T-helper 1 cell treated with Interleukin-12 subunit alpha and Interleukin-12 subunit beta and Interleukin-4 antibody, amounts not matched to agents 30 μg/mL and 1 μg/mL, for 36 hours (primary cell): ENCODE measurements at regions not wholly inside any gene's neighbourhood (a gene's known extent, or its start where the extent isn't known, plus 50 kb on each side); places are given as distances from the start of the nearest gene placed in this dataset.

ENCODE experiments used
- H3K27ac Mint-ChIP-seq: one replicate; pipeline ENCODE4 v1.8.0; 2021; ENCODE audit warnings: mild to moderate bottlenecking, mixed read lengths
- H3K27me3 Mint-ChIP-seq: one replicate; pipeline ENCODE4 v1.8.0; 2021; ENCODE audit warnings: low read depth, mixed read lengths
- H3K36me3 Mint-ChIP-seq: one replicate; pipeline ENCODE4 v1.8.0; 2021; ENCODE audit warnings: low read depth, mixed read lengths
- H3K4me1 Mint-ChIP-seq: one replicate; pipeline ENCODE4 v1.8.0; 2021; ENCODE audit warnings: low read depth, mixed read lengths
- H3K4me3 Mint-ChIP-seq: one replicate; pipeline ENCODE4 v1.8.0; 2021; ENCODE audit warnings: mild to moderate bottlenecking, moderate library complexity, mixed read lengths
- H3K9me3 Mint-ChIP-seq: one replicate; pipeline ENCODE4 v1.8.0; 2021; ENCODE audit warnings: mixed read lengths

GRCh38 chr12:93022603-93023340 is 93.7 kb upstream of the EEA1 start:
- Mint-ChIP-seq H3K36me3 (no peaks in the 10 kb centered on the region), H3K27me3 (peaks cover 5% of the 10 kb centered on the region), H3K9me3 (no peaks in the 10 kb centered on the region), H3K4me3 (no peak overlapping the region), H3K27ac (no peak overlapping the region), H3K4me1 (no peaks in the 10 kb centered on the region)

- H3K27ac Mint-ChIP-seq = no peak overlapping the region
- no peak overlapping the region for H3K4me3 Mint-ChIP-seq
- no peaks in the 10 kb centered on the region for H3K9me3 Mint-ChIP-seq
- H3K4me1 Mint-ChIP-seq = no peaks in the 10 kb centered on the region
- no peaks in the 10 kb centered on the region for H3K36me3 Mint-ChIP-seq
- H3K27me3 Mint-ChIP-seq = peaks cover 5% of the 10 kb centered on the region
These were observed 96.3 kb upstream of the EEA1 start for GRCh38 chr12:93025145-93026103.

GRCh38 chr12:93027041-93027440 is 97.9 kb upstream of the EEA1 start:
- no peaks in the 10 kb centered on the region for H3K9me3 Mint-ChIP-seq
- no peak overlapping the region for H3K27ac Mint-ChIP-seq
- H3K36me3 Mint-ChIP-seq = no peaks in the 10 kb centered on the region
- H3K27me3 Mint-ChIP-seq = peaks cover 5% of the 10 kb centered on the region
- no peaks in the 10 kb centered on the region for H3K4me1 Mint-ChIP-seq
- no peak overlapping the region for H3K4me3 Mint-ChIP-seq

GRCh38 chr12:93029091-93029490 is 100.0 kb upstream of the EEA1 start:
- Mint-ChIP-seq H3K9me3 (no peaks in the 10 kb centered on the region), H3K27ac (no peak overlapping the region), H3K36me3 (no peaks in the 10 kb centered on the region), H3K4me3 (no peak overlapping the region), H3K27me3 (peaks cover 5% of the 10 kb centered on the region), H3K4me1 (no peaks in the 10 kb centered on the region)

- no peaks in the 10 kb centered on the region for H3K9me3 Mint-ChIP-seq
- no peaks in the 10 kb centered on the region for H3K4me1 Mint-ChIP-seq
- H3K27me3 Mint-ChIP-seq = peaks cover 5% of the 10 kb centered on the region
- H3K36me3 Mint-ChIP-seq = no peaks in the 10 kb centered on the region
- H3K27ac Mint-ChIP-seq = no peak overlapping the region
- no peak overlapping the region for H3K4me3 Mint-ChIP-seq
These were observed 101.9 kb upstream of the EEA1 start for GRCh38 chr12:93031028-93031427.

GRCh38 chr12:93032758-93033157 is 103.7 kb upstream of the EEA1 start:
- no peaks in the 10 kb centered on the region for H3K36me3 Mint-ChIP-seq
- no peak overlapping the region for H3K27ac Mint-ChIP-seq
- H3K9me3 Mint-ChIP-seq = no peaks in the 10 kb centered on the region
- H3K4me3 Mint-ChIP-seq = no peak overlapping the region
- no peaks in the 10 kb centered on the region for H3K27me3 Mint-ChIP-seq
- no peaks in the 10 kb centered on the region for H3K4me1 Mint-ChIP-seq

GRCh38 chr12:93033948-93034347 is 104.9 kb upstream of the EEA1 start:
- Mint-ChIP-seq H3K4me1 (no peaks in the 10 kb centered on the region), H3K27ac (no peak overlapping the region), H3K36me3 (no peaks in the 10 kb centered on the region), H3K9me3 (no peaks in the 10 kb centered on the region), H3K4me3 (no peak overlapping the region), H3K27me3 (no peaks in the 10 kb centered on the region)

GRCh38 chr12:93039062-93039461 is 110.0 kb upstream of the EEA1 start:
- Mint-ChIP-seq H3K9me3 (no peaks in the 10 kb centered on the region), H3K27me3 (peaks cover 3% of the 10 kb centered on the region), H3K4me1 (no peaks in the 10 kb centered on the region), H3K4me3 (no peak overlapping the region), H3K27ac (no peak overlapping the region), H3K36me3 (no peaks in the 10 kb centered on the region)

GRCh38 chr12:93039930-93040329 is 110.8 kb upstream of the EEA1 start:
- Mint-ChIP-seq H3K9me3 (no peaks in the 10 kb centered on the region), H3K4me3 (no peak overlapping the region), H3K4me1 (no peaks in the 10 kb centered on the region), H3K27me3 (peaks cover 3% of the 10 kb centered on the region), H3K36me3 (no peaks in the 10 kb centered on the region), H3K27ac (no peak overlapping the region)

GRCh38 chr12:93040367-93040766 is 111.3 kb upstream of the EEA1 start:
- Mint-ChIP-seq H3K4me1 (no peaks in the 10 kb centered on the region), H3K27ac (no peak overlapping the region), H3K4me3 (no peak overlapping the region), H3K27me3 (peaks cover 3% of the 10 kb centered on the region), H3K9me3 (no peaks in the 10 kb centered on the region), H3K36me3 (no peaks in the 10 kb centered on the region)

- Mint-ChIP-seq H3K27ac (no peak overlapping the region), H3K9me3 (peaks cover 3% of the 10 kb centered on the region), H3K36me3 (no peaks in the 10 kb centered on the region), H3K4me3 (no peak overlapping the region), H3K27me3 (peaks cover 3% of the 10 kb centered on the region), H3K4me1 (no peaks in the 10 kb centered on the region)
These were observed 112.3 kb upstream of the EEA1 start for GRCh38 chr12:93041416-93041815.

- Mint-ChIP-seq H3K4me3 (no peak overlapping the region), H3K9me3 (peaks cover 7% of the 10 kb centered on the region), H3K27me3 (peaks cover 3% of the 10 kb centered on the region), H3K36me3 (no peaks in the 10 kb centered on the region), H3K4me1 (no peaks in the 10 kb centered on the region), H3K27ac (no peak overlapping the region)
These were observed 113.2 kb upstream of the EEA1 start for GRCh38 chr12:93042283-93042682.

GRCh38 chr12:93042684-93043083 is 113.6 kb upstream of the EEA1 start:
- no peak overlapping the region for H3K4me3 Mint-ChIP-seq
- H3K4me1 Mint-ChIP-seq = no peaks in the 10 kb centered on the region
- H3K36me3 Mint-ChIP-seq = no peaks in the 10 kb centered on the region
- peaks cover 3% of the 10 kb centered on the region for H3K27me3 Mint-ChIP-seq
- H3K9me3 Mint-ChIP-seq = peaks cover 8% of the 10 kb centered on the region
- H3K27ac Mint-ChIP-seq = no peak overlapping the region

- Mint-ChIP-seq H3K4me1 (no peaks in the 10 kb centered on the region), H3K27ac (no peak overlapping the region), H3K9me3 (peaks cover 8% of the 10 kb centered on the region), H3K27me3 (peaks cover 3% of the 10 kb centered on the region), H3K4me3 (no peak overlapping the region), H3K36me3 (no peaks in the 10 kb centered on the region)
These were observed 114.2 kb upstream of the EEA1 start for GRCh38 chr12:93043192-93043876.

- Mint-ChIP-seq H3K27me3 (peaks cover 3% of the 10 kb centered on the region), H3K9me3 (peaks cover 8% of the 10 kb centered on the region), H3K27ac (no peak overlapping the region), H3K4me1 (no peaks in the 10 kb centered on the region), H3K4me3 (no peak overlapping the region), H3K36me3 (no peaks in the 10 kb centered on the region)
These were observed 114.7 kb upstream of the EEA1 start for GRCh38 chr12:93043877-93044209.
